Brain microvascular endothelial cell (primary cell): ENCODE measurements at regions not wholly inside any gene's neighbourhood (a gene's known extent, or its start where the extent isn't known, plus 50 kb on each side); places are given as distances from the start of the nearest gene placed in this dataset.

Experiments
- DNase-seq: peaks from one replicate; pipeline ENCODE4 v3.0.0-alpha.2; 2020
- H3K27ac ChIP-seq: fragments of 250-450 bp; sonication (Bioruptor Pico); 2 replicates; pipeline ENCODE4 v1.5.1; 2020; ENCODE audit warnings: mild to moderate bottlenecking, moderate library complexity
- H3K27me3 ChIP-seq: fragments of 250-450 bp; sonication (Bioruptor Pico); replicated peaks from 2 replicates; pipeline ENCODE4 v1.5.1; 2020; ENCODE audit warnings: mild to moderate bottlenecking
- H3K36me3 ChIP-seq: fragments of 250-450 bp; sonication (Bioruptor Pico); replicated peaks from 2 replicates; pipeline ENCODE4 v1.5.1; 2020; ENCODE audit warnings: mild to moderate bottlenecking
- H3K4me3 ChIP-seq: 2 replicates; pipeline ENCODE4 v1.5.1; 2011; ENCODE audit warnings: low read depth, mild to moderate bottlenecking, control low read depth, low read length, moderate library complexity
- in situ Hi-C: cut with HindIII; loops from 2 replicates; pipeline ENCODE4 v1.10.0; 2017; ENCODE audit warnings: low sequenced_read_pairs, low pct_ligation_motif_present
- TF ChIP-seq, protein P1 (sequence below): IDR thresholded peaks from 2 replicates; pipeline ENCODE4 v1.5.1; 2011; ENCODE audit warnings: low read depth, mild to moderate bottlenecking, moderate library complexity, low read length, control low read depth, inconsistent platforms; ENCODE audit errors: missing control alignments

DNA sequence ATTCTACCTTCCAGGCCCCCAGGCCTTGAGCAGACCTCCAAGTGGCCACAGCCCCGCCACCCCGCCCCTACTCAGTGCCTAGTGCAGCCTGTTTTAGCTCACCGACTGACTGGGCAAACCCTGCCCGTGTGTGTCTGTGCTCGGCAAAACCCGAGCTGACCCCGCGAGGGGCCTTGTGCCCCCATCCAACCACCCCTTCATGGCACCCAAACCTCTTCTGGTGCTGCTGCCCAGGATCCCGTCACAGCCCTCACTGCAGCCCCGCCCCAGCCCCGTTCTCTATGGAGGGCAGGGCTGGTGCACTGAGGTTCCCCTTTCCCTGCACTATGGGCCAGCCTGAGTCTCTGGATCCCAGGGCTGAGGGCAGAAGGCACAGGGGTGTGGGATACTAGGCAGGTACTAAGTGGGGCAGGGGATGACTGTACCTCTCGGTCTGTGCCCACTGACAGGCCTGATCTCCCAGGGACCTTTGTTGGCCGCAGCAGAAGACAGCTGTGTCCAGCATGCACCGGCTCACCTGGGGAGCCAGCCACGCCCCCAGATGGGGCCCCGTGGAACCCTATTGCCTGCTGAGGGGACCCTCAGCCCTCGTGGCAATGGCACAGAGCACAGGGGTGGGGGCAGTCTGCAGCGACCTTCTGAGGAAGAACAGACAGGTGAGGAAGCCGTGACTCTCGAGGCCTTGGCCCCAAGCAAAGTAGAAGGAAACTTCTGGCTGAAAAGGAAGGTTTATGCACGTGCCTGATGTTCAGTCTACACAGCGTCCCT lies 69.9 kb upstream of the OTOS start:
- no peaks in the 10 kb centered on the region for H3K27me3 ChIP-seq
- TF ChIP-seq, protein P1, sequence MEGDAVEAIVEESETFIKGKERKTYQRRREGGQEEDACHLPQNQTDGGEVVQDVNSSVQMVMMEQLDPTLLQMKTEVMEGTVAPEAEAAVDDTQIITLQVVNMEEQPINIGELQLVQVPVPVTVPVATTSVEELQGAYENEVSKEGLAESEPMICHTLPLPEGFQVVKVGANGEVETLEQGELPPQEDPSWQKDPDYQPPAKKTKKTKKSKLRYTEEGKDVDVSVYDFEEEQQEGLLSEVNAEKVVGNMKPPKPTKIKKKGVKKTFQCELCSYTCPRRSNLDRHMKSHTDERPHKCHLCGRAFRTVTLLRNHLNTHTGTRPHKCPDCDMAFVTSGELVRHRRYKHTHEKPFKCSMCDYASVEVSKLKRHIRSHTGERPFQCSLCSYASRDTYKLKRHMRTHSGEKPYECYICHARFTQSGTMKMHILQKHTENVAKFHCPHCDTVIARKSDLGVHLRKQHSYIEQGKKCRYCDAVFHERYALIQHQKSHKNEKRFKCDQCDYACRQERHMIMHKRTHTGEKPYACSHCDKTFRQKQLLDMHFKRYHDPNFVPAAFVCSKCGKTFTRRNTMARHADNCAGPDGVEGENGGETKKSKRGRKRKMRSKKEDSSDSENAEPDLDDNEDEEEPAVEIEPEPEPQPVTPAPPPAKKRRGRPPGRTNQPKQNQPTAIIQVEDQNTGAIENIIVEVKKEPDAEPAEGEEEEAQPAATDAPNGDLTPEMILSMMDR: no peak
- no peak overlapping the region for H3K27ac ChIP-seq
- no peak overlapping the region for H3K4me3 ChIP-seq
- in situ Hi-C loops: no loop called here
- H3K36me3 ChIP-seq: no peaks in the 10 kb centered on the region
- no peak for DNase-seq

DNA sequence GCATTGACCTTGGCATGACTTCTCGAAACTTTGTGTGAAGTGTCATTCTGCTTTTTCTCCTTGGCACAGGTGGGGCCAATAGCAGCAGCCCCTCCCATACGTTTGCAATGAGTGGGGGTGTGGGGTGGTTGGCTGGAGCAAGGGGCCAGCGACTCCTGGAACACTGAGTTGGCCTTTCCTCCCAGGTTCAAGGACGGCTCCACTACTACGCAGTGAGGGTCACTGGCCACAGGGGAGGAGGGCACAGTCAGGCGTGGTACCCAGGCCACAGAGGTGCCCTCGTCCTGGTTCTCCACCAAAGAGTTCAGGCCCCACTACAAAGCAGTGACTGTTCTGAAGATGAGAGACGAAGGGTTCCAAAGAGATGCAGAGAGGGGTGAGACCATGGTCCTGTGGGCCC lies 70.6 kb upstream of the OTOS start:
- TF ChIP-seq, protein P1: no peak
- in situ Hi-C loops: no loop called here

GRCh38 chr2:240211598-240212424 lies 71.4 kb upstream of the OTOS start:
- TF ChIP-seq, protein P1: no peak
- Histone ChIP-seq H3K27ac (no peak overlapping the region), H3K27me3 (no peaks in the 10 kb centered on the region), H3K36me3 (no peaks in the 10 kb centered on the region), H3K4me3 (no peak overlapping the region)
- DNase-seq: no peak
- in situ Hi-C loops: no loop called here

More for the DNA sequence above, 70.6 kb upstream of the OTOS start:
- Histone ChIP-seq H3K36me3 (no peaks in the 10 kb centered on the region), H3K27me3 (no peaks in the 10 kb centered on the region), H3K4me3 (no peak overlapping the region), H3K27ac (no peak overlapping the region)
- DNase-seq: no peak

GRCh38 chr2:240212425-240213225 lies 72.2 kb upstream of the OTOS start:
- H3K4me3 ChIP-seq: no peak overlapping the region
- TF ChIP-seq, protein P1: no peak
- no peak overlapping the region for H3K27ac ChIP-seq
- no peaks in the 10 kb centered on the region for H3K36me3 ChIP-seq
- no peaks in the 10 kb centered on the region for H3K27me3 ChIP-seq
- no peak for DNase-seq
- in situ Hi-C loops: no loop called here

DNA sequence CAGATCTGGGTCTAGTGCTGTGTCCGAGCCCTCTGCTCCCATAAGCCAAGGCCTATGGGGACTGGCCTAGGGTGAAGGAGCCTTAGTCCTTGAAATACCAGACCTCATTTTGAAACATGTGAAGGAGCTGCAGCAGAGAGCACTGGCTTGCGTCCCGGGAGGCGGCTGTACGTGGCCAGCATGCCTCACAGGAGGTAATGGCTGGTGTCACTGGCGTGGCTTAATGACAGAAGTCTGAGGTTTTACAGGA lies 72.7 kb upstream of the OTOS start:
- TF ChIP-seq, protein P1: no peak
- Histone ChIP-seq H3K4me3 (no peak overlapping the region), H3K27me3 (no peaks in the 10 kb centered on the region), H3K36me3 (no peaks in the 10 kb centered on the region), H3K27ac (no peak overlapping the region)
- DNase-seq: no peak
- in situ Hi-C loops: no loop called here
